Fibroblast of lung (primary cell): ENCODE measurements at regions not wholly inside any gene's neighbourhood (a gene's known extent, or its start where the extent isn't known, plus 50 kb on each side); places are given as distances from the start of the nearest gene placed in this dataset.

Experiments
- DNase-seq, 2 donors: peaks; one replicate each; pipeline versions ENCODE4 v3.0.0 to v3.0.0-alpha.2; 2010; ENCODE audit warnings: low read depth in 2 of 2
- H2AFZ ChIP-seq: 2 replicates; pipeline ENCODE4 v1.5.1; 2012; ENCODE audit warnings: low read length, control low read depth, inconsistent platforms
- H3K27ac ChIP-seq: 2 replicates; pipeline ENCODE4 v1.5.1; 2011; ENCODE audit warnings: low read length, control low read depth; ENCODE audit not compliant: insufficient read depth
- H3K27me3 ChIP-seq: 2 replicates; pipeline ENCODE4 v1.5.1; 2011; ENCODE audit warnings: mild to moderate bottlenecking, low read length; ENCODE audit not compliant: control insufficient read depth, insufficient read depth
- H3K36me3 ChIP-seq: 2 replicates; pipeline ENCODE4 v1.5.1; 2011; ENCODE audit warnings: low read length; ENCODE audit not compliant: control insufficient read depth, insufficient read depth
- H3K4me1 ChIP-seq: 2 replicates; pipeline ENCODE4 v1.5.1; 2011; ENCODE audit warnings: low read length; ENCODE audit not compliant: control insufficient read depth, insufficient read depth; ENCODE audit errors: extremely low read depth
- H3K4me2 ChIP-seq: 2 replicates; pipeline ENCODE4 v1.5.1; 2011; ENCODE audit warnings: low read length, control low read depth; ENCODE audit not compliant: insufficient read depth; ENCODE audit errors: extremely low read depth
- H3K4me3 ChIP-seq, 4 experiments: fragments of 200-600 bp in 1 of 4; sonication (generic) in 1 of 4; replicated peaks in 1 of 4; 2 replicates each; pipeline ENCODE4 v1.5.1; 2011 to 2016; ENCODE audit warnings: low read length in 4 of 4, low read depth in 3 of 4, mild to moderate bottlenecking in 3 of 4, control low read depth in 2 of 4, inconsistent platforms in 1 of 4, mixed read lengths in 1 of 4; ENCODE audit not compliant: insufficient read depth in 1 of 4; ENCODE audit errors: control extremely low read depth in 1 of 4
- H3K79me2 ChIP-seq: 2 replicates; pipeline ENCODE4 v1.5.1; 2012; ENCODE audit warnings: mild to moderate bottlenecking, low read length, inconsistent platforms; ENCODE audit not compliant: control insufficient read depth, insufficient read depth
- H3K9ac ChIP-seq: 2 replicates; pipeline ENCODE4 v1.5.1; 2011; ENCODE audit warnings: mild to moderate bottlenecking, low read length, control low read depth; ENCODE audit not compliant: insufficient read depth
- H3K9me3 ChIP-seq: 2 replicates; pipeline ENCODE4 v1.5.1; 2012; ENCODE audit warnings: low read depth, low read length; ENCODE audit not compliant: control insufficient read depth, insufficient read depth
- H4K20me1 ChIP-seq: 2 replicates; pipeline ENCODE4 v1.5.1; 2011; ENCODE audit warnings: low read length; ENCODE audit not compliant: control insufficient read depth, insufficient read depth; ENCODE audit errors: extremely low read depth
- CTCF ChIP-seq, 2 donors: IDR thresholded peaks in 1 of 2; conservative IDR thresholded peaks in 1 of 2; 1 replicate in 1 of 2; 2 replicates in 1 of 2; pipeline ENCODE4 v1.5.1; 2011 to 2012; ENCODE audit warnings: low read length in 2 of 2, control low read depth in 1 of 2, inconsistent platforms in 1 of 2, low read depth in 1 of 2, mild to moderate bottlenecking in 1 of 2
- EZH2 ChIP-seq: IDR thresholded peaks from 2 replicates; pipeline ENCODE4 v1.5.1; 2012; ENCODE audit warnings: low read length, control low read depth, mild to moderate bottlenecking; ENCODE audit errors: missing control alignments

- no peak for TF ChIP-seq CTCF (conservative IDR thresholded peaks at IDR 0.05 in 1 of 2, IDR thresholded peaks at IDR 0.05 in 1 of 2; ENCODE audit: low read depth in 1 of 2, low read length in 2 of 2)
- Histone ChIP-seq H4K20me1 (no peaks in the 10 kb centered on the region), H3K79me2 (no peaks in the 10 kb centered on the region), H3K27ac (no peak overlapping the region), H3K4me1 (no peaks in the 10 kb centered on the region), H3K36me3 (peaks cover 7% of the 10 kb centered on the region), H2AFZ (no peak overlapping the region), H3K4me3 (no peak overlapping the region), H3K27me3 (no peaks in the 10 kb centered on the region), H3K9me3 (no peaks in the 10 kb centered on the region), H3K4me2 (no peak overlapping the region), H3K9ac (no peak overlapping the region)
- DNase-seq = no peak
Measured at GRCh38 chr19:5254543-5254942, 86.1 kb downstream of the PTPRS start.

- TF ChIP-seq EZH2 (no peak), CTCF (conservative IDR thresholded peaks at IDR 0.05 in 1 of 2, IDR thresholded peaks at IDR 0.05 in 1 of 2; ENCODE audit: low read depth in 1 of 2, low read length in 2 of 2) (no peak)
- Histone ChIP-seq H3K9me3 (no peaks in the 10 kb centered on the region), H3K4me2 (no peak overlapping the region), H3K27ac (no peak overlapping the region), H3K79me2 (no peaks in the 10 kb centered on the region), H2AFZ (no peak overlapping the region), H4K20me1 (no peaks in the 10 kb centered on the region), H3K4me3 (no peak overlapping the region), H3K36me3 (peaks cover 9% of the 10 kb centered on the region), H3K9ac (no peak overlapping the region), H3K27me3 (no peaks in the 10 kb centered on the region), H3K4me1 (no peaks in the 10 kb centered on the region)
- DNase-seq = peak in 1 of 2 donors; percentile 63
Measured at GRCh38 chr19:5253406-5254110, 87.1 kb downstream of the PTPRS start.

GRCh38 chr19:5251096-5252065 is 89.2 kb downstream of the PTPRS start:
- no peaks in the 10 kb centered on the region for H3K27me3 ChIP-seq
- DNase-seq = no peak
- no peak overlapping the region for H3K4me3 ChIP-seq
- H3K27ac ChIP-seq = no peak overlapping the region
- H3K9ac ChIP-seq = no peak overlapping the region
- H4K20me1 ChIP-seq = no peaks in the 10 kb centered on the region
- no peak for TF ChIP-seq EZH2
- no peak for TF ChIP-seq CTCF (conservative IDR thresholded peaks at IDR 0.05 in 1 of 2, IDR thresholded peaks at IDR 0.05 in 1 of 2; ENCODE audit: low read depth in 1 of 2, low read length in 2 of 2)
- H3K36me3 ChIP-seq = peaks cover 2% of the 10 kb centered on the region
- H3K4me2 ChIP-seq = no peak overlapping the region
- no peak overlapping the region for H2AFZ ChIP-seq
- H3K9me3 ChIP-seq = no peaks in the 10 kb centered on the region
- H3K4me1 ChIP-seq = no peaks in the 10 kb centered on the region
- no peaks in the 10 kb centered on the region for H3K79me2 ChIP-seq
